ENCODE measurements at regions not wholly inside any gene's neighbourhood (a gene's known extent, or its start where the extent isn't known, plus 50 kb on each side); places are given as distances from the start of the nearest gene placed in this dataset.
"Not testable (repeated sequence)": the region's sequence is repeated elsewhere in the genome, so short reads cannot be mapped to it uniquely, and the experiment has no call there.

- DNase-seq, result not testable (repeated sequence)
Measured at GRCh38 chr20:48020696-48021095, 235.4 kb upstream of the SULF2 start.

GRCh38 chr20:48019940-48020339, 234.7 kb upstream of the SULF2 start:
- DNase-seq, result no peak

GRCh38 chr20:48019496-48019895, 234.2 kb upstream of the SULF2 start:
- no peak for DNase-seq

GRCh38 chr20:48018851-48019250, 233.6 kb upstream of the SULF2 start:
- not testable (repeated sequence) for DNase-seq

DNA sequence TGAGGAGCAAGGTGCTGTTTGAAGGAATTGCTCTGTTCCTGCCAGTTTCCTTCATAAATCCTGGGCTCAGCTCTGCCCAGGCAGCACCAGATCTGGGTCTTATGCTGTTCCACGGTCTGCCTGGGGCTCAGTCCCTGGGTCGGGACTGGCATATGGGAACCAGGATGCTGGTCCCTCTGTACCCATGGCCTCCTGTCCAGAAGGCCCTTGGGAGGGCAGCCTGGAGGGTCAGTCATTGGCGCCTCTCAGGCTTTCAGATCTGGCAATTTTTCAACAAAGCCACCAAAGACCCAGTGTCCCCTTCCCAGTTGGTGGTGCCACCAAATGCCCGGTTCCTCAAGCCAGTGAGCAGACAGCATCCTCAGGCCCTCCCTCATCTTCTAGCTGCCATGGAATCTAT, 232.7 kb upstream of the SULF2 start:
- no peak for DNase-seq

- DNase-seq, result no peak
Measured at GRCh38 chr20:48017509-48017908, 232.2 kb upstream of the SULF2 start.

DNA sequence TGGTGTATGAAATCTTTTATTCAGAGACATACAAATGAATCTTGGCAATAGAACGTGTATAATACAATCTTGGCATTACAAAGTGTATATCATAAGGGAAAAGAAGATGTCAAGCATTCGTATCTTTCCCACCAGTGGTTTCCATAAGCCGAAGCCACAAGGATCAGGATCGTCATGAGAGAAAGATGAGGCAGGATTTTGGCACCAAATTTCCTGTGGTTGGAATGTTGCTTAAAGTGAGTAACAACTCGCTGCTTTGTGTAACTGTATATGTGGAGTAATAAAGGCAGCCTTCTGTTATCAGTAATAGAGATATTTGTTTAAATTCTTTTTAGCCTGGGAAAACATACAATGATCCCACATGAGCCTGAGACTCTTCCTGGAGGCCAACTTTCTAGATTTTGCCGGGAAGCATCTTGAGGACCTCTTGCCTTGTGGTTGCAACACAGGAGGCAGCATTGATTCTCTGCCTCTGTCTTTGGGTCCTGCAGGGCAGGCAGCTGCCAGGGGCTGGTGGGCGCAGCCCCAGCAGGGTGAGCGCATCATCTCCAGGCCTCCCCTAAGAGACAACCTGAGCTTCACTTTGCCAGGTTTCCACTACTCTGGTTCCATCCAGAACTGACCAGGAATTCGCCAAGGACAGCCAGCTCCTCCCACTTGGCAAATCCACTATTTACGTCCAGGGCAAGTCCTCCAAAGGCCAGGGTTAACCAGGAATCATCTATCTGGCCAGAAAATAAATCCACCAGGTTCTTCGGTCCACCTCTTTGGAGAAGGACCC, 230.9 kb upstream of the SULF2 start:
- no peak for DNase-seq

DNA sequence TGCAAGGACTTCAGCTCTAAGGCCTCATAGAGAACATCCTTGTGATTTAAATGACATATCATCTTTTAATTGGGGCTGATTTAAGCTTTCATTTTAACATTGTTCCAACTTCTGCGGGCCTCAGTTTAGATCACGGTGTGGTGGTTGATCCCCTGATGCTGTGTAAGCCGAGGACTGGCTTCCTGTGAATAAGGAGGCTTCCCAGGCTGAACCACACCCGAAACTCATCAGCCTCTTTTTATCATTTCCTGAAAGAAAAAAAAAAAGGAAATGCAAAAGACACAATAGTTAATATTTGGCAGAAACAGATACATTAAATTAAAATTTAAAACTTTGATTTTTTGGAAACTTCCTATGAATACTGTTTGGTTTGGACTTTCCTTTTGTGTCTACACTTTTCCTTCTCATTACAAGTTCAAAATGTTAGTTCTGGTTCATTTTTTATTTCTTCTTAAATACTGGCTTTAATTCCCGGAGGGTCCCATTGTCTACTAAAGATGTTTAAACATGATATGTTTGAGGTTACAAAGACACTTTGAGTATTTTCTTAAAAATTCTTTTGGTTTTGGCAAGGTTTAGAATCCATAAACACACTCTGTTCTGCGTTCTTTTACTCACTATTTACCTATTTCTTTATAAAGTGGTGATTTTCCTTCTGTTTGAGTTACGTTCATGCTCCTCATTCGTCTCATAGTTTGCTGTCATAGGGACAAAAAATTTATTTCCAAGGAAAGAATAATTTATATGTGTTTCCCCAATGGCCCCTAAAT, 230.0 kb upstream of the SULF2 start:
- DNase-seq, result no peak

DNA sequence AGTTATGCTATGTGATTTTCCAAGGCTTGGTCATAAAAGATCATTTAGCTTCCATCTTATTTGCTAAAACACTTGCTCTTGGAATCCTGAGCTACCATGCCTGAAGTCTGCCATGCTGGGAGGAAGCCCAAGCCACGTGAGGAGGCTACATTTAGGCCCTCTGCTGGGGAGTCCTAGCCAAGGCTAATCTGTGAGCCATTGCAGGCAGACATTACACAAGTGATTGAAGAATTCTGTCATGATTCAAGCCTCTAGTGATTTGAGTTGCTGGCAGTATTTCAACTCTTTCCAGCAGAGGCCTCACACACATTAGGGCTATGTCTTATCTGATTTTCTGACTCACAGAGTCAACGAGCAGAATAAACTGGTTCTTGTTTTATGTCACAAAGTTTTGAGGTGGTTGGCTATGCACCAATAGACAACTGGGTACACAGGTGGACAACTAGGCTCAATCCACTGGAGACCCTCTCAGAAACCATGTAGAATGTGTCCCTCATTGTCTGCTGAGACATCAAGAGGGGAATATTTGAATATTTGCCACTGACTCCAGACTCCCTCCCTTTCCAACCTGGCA, 227.2 kb upstream of the SULF2 start:
- DNase-seq, result no peak

DNA sequence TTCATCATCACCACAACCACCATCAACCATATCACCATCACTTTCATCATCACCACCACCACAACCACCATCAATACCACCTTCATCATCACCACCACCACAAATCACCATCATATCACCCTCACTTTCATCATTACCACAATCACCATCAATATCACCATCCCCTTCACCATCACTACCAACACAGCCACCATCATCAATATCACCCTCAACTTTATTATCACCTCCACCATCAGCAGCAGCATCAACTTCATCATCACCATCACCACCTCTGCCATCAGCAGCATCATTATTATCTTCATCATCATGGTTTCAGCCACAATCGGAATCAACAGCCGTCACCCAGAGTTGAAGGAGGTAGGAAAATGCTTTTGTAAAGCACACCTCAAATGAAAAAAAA, 225.7 kb upstream of the SULF2 start:
- DNase-seq, result no peak

DNA sequence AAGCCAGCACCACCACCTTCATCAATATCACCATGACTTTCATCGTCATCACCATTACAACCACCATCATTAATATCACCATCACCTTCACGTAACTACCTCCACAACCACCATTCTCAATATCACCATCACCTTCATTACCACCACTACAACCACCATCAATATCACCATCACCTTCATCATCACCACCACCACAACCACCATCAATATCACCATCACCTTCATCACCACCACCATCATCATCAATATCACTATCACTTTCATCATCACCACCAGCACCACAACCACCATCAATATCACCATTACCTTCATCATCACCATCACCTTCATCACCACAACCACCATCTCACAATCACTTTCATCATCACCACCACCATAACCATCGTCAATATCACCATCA, 225.3 kb upstream of the SULF2 start:
- DNase-seq, result no peak

GRCh38 chr20:48008850-48009515, 223.7 kb upstream of the SULF2 start:
- no peak for DNase-seq

DNA sequence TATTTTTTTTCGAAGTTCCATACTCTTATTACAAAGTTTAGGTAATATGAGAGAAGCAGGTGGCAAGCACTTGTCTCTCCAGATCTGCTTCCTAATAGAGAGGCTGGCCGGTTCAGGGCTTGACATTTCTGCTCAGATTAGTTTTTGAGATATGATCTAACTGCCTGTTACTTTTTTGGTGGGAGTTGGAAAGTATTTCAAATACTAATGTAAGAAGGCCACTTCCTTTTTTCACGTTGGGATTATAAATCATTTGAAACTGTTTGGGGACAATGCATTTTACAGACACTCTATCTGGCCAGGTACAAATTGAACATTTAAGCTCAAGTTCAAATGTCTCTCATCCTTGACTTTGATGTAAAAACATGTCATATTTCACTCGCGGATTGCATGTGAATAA, 222.1 kb upstream of the SULF2 start:
- DNase-seq, result no peak

- no peak for DNase-seq
Measured at GRCh38 chr20:48006036-48006833, 221.0 kb upstream of the SULF2 start.

- no peak for DNase-seq
Measured at GRCh38 chr20:48003021-48003420, 217.7 kb upstream of the SULF2 start.

DNA sequence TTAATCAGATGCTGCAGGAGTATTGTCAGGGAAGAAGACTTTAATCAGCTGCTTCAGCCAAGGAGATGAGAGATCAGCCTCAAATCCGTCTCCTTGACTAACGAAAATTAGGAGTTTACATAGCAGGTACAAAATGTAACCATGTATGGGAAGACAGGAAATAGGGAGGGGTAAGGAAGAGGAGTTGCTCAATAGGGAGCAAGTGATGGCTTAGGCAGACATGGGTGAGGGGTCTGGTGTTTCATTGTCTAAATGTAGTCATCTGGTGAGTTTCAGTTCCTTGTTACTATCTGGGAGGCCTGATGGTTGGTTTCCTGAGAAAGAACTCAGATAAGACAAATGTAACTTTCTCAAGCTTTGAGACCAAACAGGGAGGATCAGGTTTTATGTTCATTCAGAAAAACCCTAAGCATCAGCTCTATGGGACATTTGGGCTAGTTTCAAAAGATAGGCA, 217.3 kb upstream of the SULF2 start:
- no peak for DNase-seq

GRCh38 chr20:47999166-47999565, 213.9 kb upstream of the SULF2 start:
- DNase-seq, result no peak

DNA sequence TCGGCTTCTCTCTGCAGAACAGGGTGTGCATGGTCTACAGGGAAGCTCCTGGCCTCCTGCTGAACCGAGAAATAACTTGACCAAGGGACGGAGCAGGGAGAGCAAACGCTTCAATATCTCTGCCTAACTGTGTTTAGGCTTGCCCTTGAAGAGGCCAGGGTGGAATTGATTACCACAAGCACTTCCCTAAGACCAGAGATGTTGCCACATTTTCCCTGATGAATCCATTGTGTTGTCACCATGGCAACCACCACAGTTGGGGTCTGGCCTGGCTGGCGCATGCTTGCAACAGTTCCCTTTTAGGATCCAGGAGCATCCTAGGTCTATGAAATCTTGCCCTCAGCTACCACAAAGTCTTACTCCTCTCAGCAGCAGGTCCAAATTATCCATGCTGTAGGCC, 213.5 kb upstream of the SULF2 start:
- DNase-seq, result no peak

- DNase-seq, result no peak
Measured at GRCh38 chr20:47995661-47996060, 210.4 kb upstream of the SULF2 start.

DNA sequence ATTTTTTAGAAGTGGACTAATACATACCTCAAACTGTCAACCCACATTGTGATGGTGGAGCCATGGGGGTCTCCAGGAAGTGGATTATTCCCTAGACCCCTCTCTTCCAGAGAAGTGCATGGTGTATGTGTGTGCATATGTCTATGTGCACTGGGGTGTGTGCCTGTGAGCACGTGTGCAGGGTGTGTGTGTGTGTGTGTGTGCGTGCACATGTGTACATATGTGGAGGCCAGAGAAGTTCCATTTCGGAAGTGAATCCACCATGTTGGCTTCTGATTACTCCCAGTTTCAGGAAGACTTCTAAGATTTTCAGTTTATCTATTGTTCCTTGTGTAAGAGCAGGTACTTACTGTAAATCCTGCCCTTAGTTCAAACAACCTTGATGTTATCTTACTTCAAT, 208.5 kb upstream of the SULF2 start:
- no peak for DNase-seq

- no peak for DNase-seq
Measured at GRCh38 chr20:47993035-47993755, 207.9 kb upstream of the SULF2 start.

Data from AML-193 (cell line).